Posterior vena cava (tissue), 2 donors: ENCODE measurements at regions not wholly inside any gene's neighbourhood (a gene's known extent, or its start where the extent isn't known, plus 50 kb on each side); places are given as distances from the start of the nearest gene placed in this dataset.
"Not testable (repeated sequence)": the region's sequence is repeated elsewhere in the genome, so short reads cannot be mapped to it uniquely, and the experiment has no call there.

ENCODE experiments used
- DNase-seq: peaks from one replicate; pipeline ENCODE4 v3.0.0-alpha.2; 2020; ENCODE audit warnings: low spot score
- intact Hi-C, 2 donors: fragments of 100-400 bp; cut with DNase I; formaldehyde crosslinking; loops; one replicate each; pipeline versions ENCODE4 v1.14.1 to v1.14.2; 2022 to 2023
- donor health status: DM: yes; HTN: yes; CAD: no.
- donor health status: DM: yes; HTN: yes; CAD: no.

GRCh38 chr7:13800694-13801448 is 188.6 kb downstream of the ETV1 start:
- DNase-seq: no peak
- intact Hi-C loops: no loop called here

GRCh38 chr7:13801669-13802068 is 187.8 kb downstream of the ETV1 start:
- DNase-seq: no peak
- intact Hi-C loops: no loop called here

GRCh38 chr7:13802651-13803050 is 186.8 kb downstream of the ETV1 start:
- intact Hi-C loops: no loop called here
- no peak for DNase-seq

GRCh38 chr7:13803134-13803533 is 186.3 kb downstream of the ETV1 start:
- intact Hi-C loops: no loop called here
- no peak for DNase-seq

- intact Hi-C loops, DNase-seq: not testable (repeated sequence)
These were observed 183.2 kb downstream of the ETV1 start for GRCh38 chr7:13806089-13806867.

GRCh38 chr7:13817230-13817629 is 172.2 kb downstream of the ETV1 start:
- DNase-seq, intact Hi-C loops: not testable (repeated sequence)

GRCh38 chr7:13821152-13821787 is 168.2 kb downstream of the ETV1 start:
- no peak for DNase-seq
- intact Hi-C loops: no loop called here

GRCh38 chr7:13822678-13823077 is 166.8 kb downstream of the ETV1 start:
- intact Hi-C loops: no loop called here
- DNase-seq: no peak

GRCh38 chr7:13826752-13827151 is 162.7 kb downstream of the ETV1 start:
- intact Hi-C loops: no loop called here
- no peak for DNase-seq

GRCh38 chr7:13827716-13828115 is 161.8 kb downstream of the ETV1 start:
- no peak for DNase-seq
- intact Hi-C loops: no loop called here

GRCh38 chr7:13829231-13829630 is 160.2 kb downstream of the ETV1 start:
- no peak for DNase-seq
- intact Hi-C loops: no loop called here

- DNase-seq: no peak
- intact Hi-C loops: no loop called here
These were observed 159.3 kb downstream of the ETV1 start for GRCh38 chr7:13829914-13830900.

GRCh38 chr7:13832346-13832745 is 157.1 kb downstream of the ETV1 start:
- intact Hi-C loops: no loop called here
- DNase-seq: no peak

GRCh38 chr7:13834328-13834761 is 155.1 kb downstream of the ETV1 start:
- intact Hi-C loops: no loop called here
- DNase-seq: no peak

GRCh38 chr7:13835442-13835841 is 154.0 kb downstream of the ETV1 start:
- DNase-seq: no peak
- intact Hi-C loops: no loop called here

- no peak for DNase-seq
- intact Hi-C loops: no loop called here
These were observed 150.4 kb downstream of the ETV1 start for GRCh38 chr7:13839063-13839462.
